Central memory CD4-positive, alpha-beta T cell (primary cell): ENCODE measurements at regions not wholly inside any gene's neighbourhood (a gene's known extent, or its start where the extent isn't known, plus 50 kb on each side); places are given as distances from the start of the nearest gene placed in this dataset.
A peak's percentile ranks its signal among the peaks of the same experiment; 100 is the strongest.
"Not testable (repeated sequence)": the region's sequence is repeated elsewhere in the genome, so short reads cannot be mapped to it uniquely, and the experiment has no call there.

Source experiments
- DNase-seq: peaks from one replicate; pipeline ENCODE4 v3.0.0; 2022

GRCh38 chr3:98644168-98644567 lies 50.8 kb upstream of the CPOX start:
- DNase-seq, result no peak

- DNase-seq, result no peak
These were observed 51.6 kb upstream of the CPOX start for GRCh38 chr3:98645039-98645438.

GRCh38 chr3:98646680-98647079 lies 53.3 kb upstream of the CPOX start:
- no peak for DNase-seq

GRCh38 chr3:98647197-98647596 lies 53.8 kb upstream of the CPOX start:
- DNase-seq, result no peak

- DNase-seq, result no peak
These were observed 57.8 kb upstream of the CPOX start for GRCh38 chr3:98650971-98651779.

- DNase-seq, result no peak
These were observed 58.3 kb upstream of the CPOX start for GRCh38 chr3:98651780-98652077.

- no peak for DNase-seq
These were observed 62.3 kb upstream of the CPOX start for GRCh38 chr3:98655666-98656065.

GRCh38 chr3:98657457-98657856 lies 64.0 kb upstream of the CPOX start:
- peak; percentile 9 for DNase-seq

- no peak for DNase-seq
These were observed 69.3 kb upstream of the CPOX start for GRCh38 chr3:98662699-98663098.

- DNase-seq, result no peak
These were observed 76.6 kb upstream of the CPOX start for GRCh38 chr3:98670020-98670419.

- no peak for DNase-seq
These were observed 83.2 kb upstream of the ST3GAL6 start for GRCh38 chr3:98679986-98680385.

- DNase-seq, result no peak
These were observed 82.4 kb upstream of the ST3GAL6 start for GRCh38 chr3:98680723-98681122.

GRCh38 chr3:98681486-98681885 lies 81.7 kb upstream of the ST3GAL6 start:
- DNase-seq, result no peak

- not testable (repeated sequence) for DNase-seq
These were observed 80.7 kb upstream of the ST3GAL6 start for GRCh38 chr3:98682391-98682790.

GRCh38 chr3:98688363-98688762 lies 74.8 kb upstream of the ST3GAL6 start:
- DNase-seq, result no peak

- DNase-seq, result no peak
These were observed 72.3 kb upstream of the ST3GAL6 start for GRCh38 chr3:98690876-98691275.

- DNase-seq, result no peak
These were observed 71.2 kb upstream of the ST3GAL6 start for GRCh38 chr3:98691897-98692296.

GRCh38 chr3:98692787-98693473 lies 70.2 kb upstream of the ST3GAL6 start:
- no peak for DNase-seq

GRCh38 chr3:98695796-98696195 lies 67.3 kb upstream of the ST3GAL6 start:
- no peak for DNase-seq

GRCh38 chr3:98696296-98696695 lies 66.8 kb upstream of the ST3GAL6 start:
- DNase-seq, result not testable (repeated sequence)

- no peak for DNase-seq
These were observed 65.9 kb upstream of the ST3GAL6 start for GRCh38 chr3:98697225-98697624.

- DNase-seq, result no peak
These were observed 64.0 kb upstream of the ST3GAL6 start for GRCh38 chr3:98699132-98699531.

- no peak for DNase-seq
These were observed 62.0 kb upstream of the ST3GAL6 start for GRCh38 chr3:98701071-98701675.

- DNase-seq, result no peak
These were observed 61.0 kb upstream of the ST3GAL6 start for GRCh38 chr3:98702166-98702565.
